ENCODE measurements at regions not wholly inside any gene's neighbourhood (a gene's known extent, or its start where the extent isn't known, plus 50 kb on each side); places are given as distances from the start of the nearest gene placed in this dataset.
A peak's percentile ranks its signal among the peaks of the same experiment; 100 is the strongest.

DNA sequence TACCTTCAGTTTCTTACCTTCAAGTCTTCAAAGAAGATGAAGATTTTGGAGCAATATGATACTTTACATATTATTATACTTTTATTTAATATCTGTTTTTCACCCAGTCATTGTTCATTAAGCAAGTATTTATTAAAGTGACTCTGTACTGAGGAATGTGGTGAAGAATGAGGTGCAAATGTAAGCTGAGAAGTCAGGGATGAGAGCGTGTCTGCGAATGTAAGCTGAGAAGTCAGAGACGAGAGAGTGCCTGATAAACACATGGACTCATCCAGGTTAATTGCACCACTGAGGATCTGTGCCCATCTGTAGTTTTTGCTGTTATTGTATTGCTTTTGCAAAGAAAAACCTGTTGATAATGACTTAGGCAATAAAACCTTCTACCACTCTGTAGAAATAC is 211.9 kb upstream of the FAR2 start:
- DNase-seq (ENCODE audit: low read depth), result peak; percentile 63

DNA sequence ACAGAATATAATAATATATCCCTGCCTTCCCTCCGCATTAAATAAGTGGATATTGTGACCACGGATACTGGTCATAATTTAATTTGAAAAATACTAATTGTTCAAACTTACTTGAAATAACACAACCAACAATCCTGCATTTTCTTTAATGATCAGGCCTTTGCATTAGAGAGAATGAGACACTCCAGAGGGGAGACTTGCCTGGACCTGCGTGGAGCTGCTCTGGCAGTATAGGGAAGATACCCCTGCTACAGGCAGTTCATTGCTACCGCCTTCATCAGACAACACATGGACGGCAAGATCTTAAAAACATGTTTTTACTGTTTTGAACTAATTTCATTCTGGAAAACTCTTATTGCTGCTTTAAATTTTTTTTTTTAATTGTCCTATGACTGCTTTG is 211.0 kb upstream of the FAR2 start:
- no peak for DNase-seq (ENCODE audit: low read depth)

- no peak for DNase-seq (ENCODE audit: low read depth)
Observed at GRCh38 chr12:28938581-28939235, 210.4 kb upstream of the FAR2 start.

- no peak for DNase-seq (ENCODE audit: low read depth)
Observed at GRCh38 chr12:28939427-28939826, 209.7 kb upstream of the FAR2 start.

- no peak for DNase-seq (ENCODE audit: low read depth)
Observed at GRCh38 chr12:28941248-28941647, 207.8 kb upstream of the FAR2 start.

GRCh38 chr12:28946361-28946760 is 202.7 kb upstream of the FAR2 start:
- no peak for DNase-seq (ENCODE audit: low read depth)

- no peak for DNase-seq (ENCODE audit: low read depth)
Observed at GRCh38 chr12:28948685-28949084, 200.4 kb upstream of the FAR2 start.

DNA sequence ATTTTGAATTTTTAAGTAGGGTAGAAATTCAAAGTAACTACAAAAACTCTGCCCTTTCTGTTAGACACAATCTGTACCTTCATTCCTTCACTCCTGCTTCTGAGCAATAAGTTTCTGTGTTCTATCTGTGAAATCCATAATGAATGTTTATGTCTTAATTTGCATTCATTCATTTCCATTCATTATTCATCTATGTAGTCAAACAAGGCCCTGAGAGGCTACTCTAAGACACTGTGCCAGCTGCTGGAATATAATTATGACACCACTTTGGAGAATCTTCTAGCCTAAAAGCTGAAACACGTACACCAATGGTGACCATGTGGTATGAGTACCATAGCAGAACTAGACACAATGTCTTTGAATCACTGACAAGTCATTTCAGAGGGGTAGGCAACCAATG is 199.9 kb upstream of the FAR2 start:
- DNase-seq (ENCODE audit: low read depth), result no peak

GRCh38 chr12:28950049-28950448 is 199.0 kb upstream of the FAR2 start:
- DNase-seq (ENCODE audit: low read depth), result no peak

- DNase-seq (ENCODE audit: low read depth), result no peak
Observed at GRCh38 chr12:28951935-28952334, 197.1 kb upstream of the FAR2 start.

- DNase-seq (ENCODE audit: low read depth), result no peak
Observed at GRCh38 chr12:28954333-28954732, 194.7 kb upstream of the FAR2 start.

DNA sequence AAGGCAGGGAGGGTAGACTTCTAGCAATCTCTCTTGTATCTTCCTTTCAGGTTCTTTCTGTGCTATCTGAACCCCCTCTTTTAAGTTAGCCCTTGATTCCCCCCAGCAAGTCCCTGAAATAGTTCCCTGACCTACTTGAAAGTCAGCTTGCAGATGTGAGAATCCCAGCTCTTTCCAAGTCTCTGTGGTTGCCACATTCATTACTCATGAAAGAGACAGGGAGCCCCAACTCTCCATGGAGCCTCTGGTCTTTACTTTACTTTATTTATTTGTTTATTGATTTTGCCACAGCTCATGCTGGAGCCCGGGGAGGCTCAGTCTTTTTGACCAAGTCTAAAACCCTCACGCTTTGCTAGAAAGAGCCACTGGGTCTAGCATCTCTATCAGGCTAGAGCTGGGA is 193.6 kb upstream of the FAR2 start:
- no peak for DNase-seq (ENCODE audit: low read depth)

GRCh38 chr12:28955931-28956330 is 193.1 kb upstream of the FAR2 start:
- no peak for DNase-seq (ENCODE audit: low read depth)

DNA sequence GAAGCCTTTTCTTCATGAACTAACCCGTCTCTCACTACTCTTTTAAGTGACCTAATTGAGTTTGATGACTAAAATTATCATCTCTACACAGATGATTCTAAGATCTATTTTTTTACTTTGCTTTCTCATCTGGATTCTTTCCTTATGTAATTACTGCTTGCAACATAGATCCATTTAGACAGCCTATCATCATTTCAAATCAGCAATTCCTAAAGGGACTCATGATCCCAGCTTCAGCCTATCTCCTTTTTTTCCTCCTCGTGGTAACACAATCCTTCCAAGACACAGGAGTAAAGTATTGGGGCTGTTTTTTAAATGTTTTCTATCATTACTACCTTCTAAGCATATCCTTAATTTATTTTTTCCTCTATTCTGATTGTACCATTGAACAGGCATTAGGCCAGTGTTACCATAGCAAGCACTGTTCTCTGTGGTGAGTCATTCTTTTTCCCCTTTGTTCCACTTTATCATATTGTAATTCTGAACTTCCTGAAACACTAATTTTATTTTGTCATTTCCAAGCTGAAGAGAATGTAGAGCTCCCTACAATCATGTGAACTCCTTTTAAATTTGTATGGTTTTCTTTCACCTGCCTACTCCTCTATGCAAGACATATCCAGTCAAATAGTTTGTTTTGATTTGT is 190.4 kb upstream of the FAR2 start:
- no peak for DNase-seq (ENCODE audit: low read depth)

DNA sequence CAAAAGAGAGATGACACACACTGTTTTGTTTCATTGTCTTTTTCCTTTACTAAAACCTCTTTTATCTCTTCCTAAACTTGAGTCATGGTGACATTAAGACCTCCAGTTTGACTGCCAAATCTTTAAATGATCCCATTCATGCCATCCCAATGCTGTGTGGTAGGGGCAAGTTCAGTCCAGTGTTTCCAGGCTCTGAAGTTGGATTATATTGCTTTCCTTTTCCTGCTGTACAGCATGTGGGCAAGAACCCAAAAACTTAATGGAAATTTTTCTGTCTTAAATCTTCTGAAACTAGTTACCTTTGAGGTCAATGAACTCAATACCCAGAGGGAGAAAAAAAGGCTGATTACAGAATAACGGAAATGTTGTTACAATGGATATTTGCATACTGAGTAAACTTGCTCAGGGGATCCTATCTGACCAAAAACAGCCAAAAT is 187.1 kb upstream of the FAR2 start:
- DNase-seq (ENCODE audit: low read depth), result no peak

GRCh38 chr12:28963554-28963953 is 185.5 kb upstream of the FAR2 start:
- no peak for DNase-seq (ENCODE audit: low read depth)

- no peak for DNase-seq (ENCODE audit: low read depth)
Observed at GRCh38 chr12:28966046-28966780, 182.9 kb upstream of the FAR2 start.

DNA sequence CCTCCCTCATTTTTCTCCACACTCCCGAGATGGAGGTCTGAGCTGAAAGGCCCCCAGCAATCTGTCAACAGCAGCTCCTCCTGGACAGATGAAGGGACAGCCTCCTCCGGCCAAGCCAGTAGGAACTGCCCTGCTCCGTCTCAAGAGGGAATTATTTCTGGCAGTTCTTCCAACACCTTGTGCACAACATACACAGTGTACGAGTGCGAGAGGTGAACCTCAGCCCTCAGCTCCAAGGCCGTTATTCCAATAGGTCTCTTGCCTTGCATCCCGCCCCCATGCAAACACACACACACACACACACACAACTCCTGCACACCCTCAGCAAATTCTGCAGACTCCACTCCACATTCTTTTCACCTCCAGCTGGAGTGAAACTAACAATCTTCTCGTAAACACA is 181.7 kb upstream of the FAR2 start:
- DNase-seq (ENCODE audit: low read depth), result no peak

- no peak for DNase-seq (ENCODE audit: low read depth)
Observed at GRCh38 chr12:28973491-28973890, 175.6 kb upstream of the FAR2 start.

DNA sequence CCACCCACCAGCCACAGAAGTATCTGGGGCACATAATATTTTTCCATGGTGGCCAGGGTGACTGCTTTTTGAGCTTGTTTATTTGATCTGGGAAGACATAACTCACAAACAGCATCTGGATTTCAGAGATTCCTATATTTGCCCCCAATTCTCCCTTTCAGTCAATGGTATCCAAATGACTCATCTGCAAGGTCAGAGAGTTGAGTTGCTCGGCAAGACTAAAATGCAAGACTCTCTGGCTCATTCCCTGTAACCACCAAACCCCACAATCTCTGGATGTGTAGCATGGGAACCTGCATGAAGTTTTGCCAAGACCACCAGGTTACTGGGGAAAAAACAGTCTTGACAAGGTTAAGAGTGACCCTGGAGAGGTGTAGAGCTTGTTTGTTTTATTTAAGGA is 174.9 kb upstream of the FAR2 start:
- DNase-seq (ENCODE audit: low read depth), result no peak

DNA sequence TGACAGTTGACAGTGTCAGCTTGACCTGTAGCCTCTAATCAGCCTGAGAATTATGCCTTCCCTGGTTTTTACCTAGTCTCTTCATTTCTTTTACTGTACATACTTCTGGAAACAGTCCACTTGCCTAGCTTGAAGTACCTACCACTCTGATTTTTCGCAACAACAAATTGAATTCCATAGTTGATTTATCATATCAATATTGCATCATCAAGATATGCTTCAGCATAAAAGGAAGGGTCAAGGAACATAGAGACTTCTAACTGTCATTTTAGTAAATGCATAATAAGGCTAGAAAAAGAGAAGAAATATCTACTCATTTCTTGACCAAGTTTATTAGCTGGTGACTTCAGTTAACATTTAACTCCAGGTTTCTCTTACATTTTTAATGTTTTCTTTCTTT is 174.2 kb upstream of the FAR2 start:
- DNase-seq (ENCODE audit: low read depth), result no peak

DNA sequence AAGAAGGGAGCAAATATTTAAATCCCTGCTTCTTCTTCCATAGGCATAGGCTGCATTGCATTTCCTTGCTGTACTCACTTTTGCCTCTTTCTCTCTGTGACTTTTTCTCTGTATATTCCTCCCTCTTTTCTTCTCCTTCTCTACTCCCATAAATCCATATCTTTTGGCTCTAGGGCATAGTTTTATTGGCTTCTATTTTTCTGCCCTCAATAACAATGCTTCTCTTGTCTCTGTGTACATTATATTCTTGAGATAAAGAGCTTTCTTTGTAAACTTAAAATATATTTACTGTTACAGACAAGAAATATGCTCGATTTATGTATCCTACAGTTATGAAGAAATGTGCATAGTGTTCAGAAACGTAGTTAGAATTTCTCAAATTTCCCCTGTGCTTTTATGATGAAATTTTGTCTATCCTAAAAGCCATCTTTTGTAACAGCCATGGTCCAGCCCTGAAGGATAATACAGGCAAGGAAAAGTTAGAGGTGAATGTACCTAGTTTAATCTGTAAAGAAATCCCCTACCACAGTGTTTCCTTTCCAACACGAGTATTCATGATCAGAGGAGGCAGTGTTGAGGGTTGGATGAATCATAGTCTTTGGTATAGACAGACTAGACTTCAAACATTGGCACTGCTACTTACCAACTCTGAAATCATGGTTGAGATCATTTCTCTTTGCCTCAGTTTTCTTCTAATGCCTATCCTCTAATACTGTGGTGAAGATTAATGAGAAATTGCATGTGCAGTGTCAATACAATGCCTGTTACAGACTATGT is 173.3 kb upstream of the FAR2 start:
- no peak for DNase-seq (ENCODE audit: low read depth)

- no peak for DNase-seq (ENCODE audit: low read depth)
Observed at GRCh38 chr12:28980436-28980835, 168.6 kb upstream of the FAR2 start.
